Osteocyte (in vitro differentiated cells): ENCODE measurements at regions not wholly inside any gene's neighbourhood (a gene's known extent, or its start where the extent isn't known, plus 50 kb on each side); places are given as distances from the start of the nearest gene placed in this dataset.
"Not testable (repeated sequence)": the region's sequence is repeated elsewhere in the genome, so short reads cannot be mapped to it uniquely, and the experiment has no call there.

Source experiments
- DNase-seq: peaks from one replicate; pipeline ENCODE4 v3.0.0; 2021; ENCODE audit warnings: mixed read lengths; ENCODE audit not compliant: unreplicated experiment; ENCODE audit errors: extremely low spot score
- H3K27ac Mint-ChIP-seq: one replicate; pipeline ENCODE4 v1.8.0; 2021; ENCODE audit warnings: mild to moderate bottlenecking, mixed read lengths; ENCODE audit not compliant: unreplicated experiment
- H3K27me3 Mint-ChIP-seq: one replicate; pipeline ENCODE4 v1.8.0; 2021; ENCODE audit warnings: mixed read lengths; ENCODE audit not compliant: unreplicated experiment
- H3K36me3 Mint-ChIP-seq: one replicate; pipeline ENCODE4 v1.8.0; 2021; ENCODE audit warnings: mixed read lengths; ENCODE audit not compliant: unreplicated experiment
- H3K4me1 Mint-ChIP-seq: one replicate; pipeline ENCODE4 v1.8.0; 2021; ENCODE audit warnings: mixed read lengths; ENCODE audit not compliant: unreplicated experiment
- H3K4me3 Mint-ChIP-seq: one replicate; pipeline ENCODE4 v1.8.0; 2021; ENCODE audit warnings: mild to moderate bottlenecking, moderate library complexity, mixed read lengths; ENCODE audit not compliant: unreplicated experiment
- H3K9me3 Mint-ChIP-seq: one replicate; pipeline ENCODE4 v1.8.0; 2021; ENCODE audit warnings: mixed read lengths; ENCODE audit not compliant: unreplicated experiment
- CTCF ChIP-seq: fragments of 200-600 bp; sonication (generic); IDR thresholded peaks from 2 replicates; pipeline ENCODE4 v1.5.0; 2021; ENCODE audit warnings: antibody characterized with exemption, mild to moderate bottlenecking, moderate library complexity

- H3K4me1 Mint-ChIP-seq, result no peaks in the 10 kb centered on the region
- H3K36me3 Mint-ChIP-seq, result no peaks in the 10 kb centered on the region
- no peak for DNase-seq
- no peak overlapping the region for H3K27ac Mint-ChIP-seq
- H3K9me3 Mint-ChIP-seq, result no peaks in the 10 kb centered on the region
- no peaks in the 10 kb centered on the region for H3K27me3 Mint-ChIP-seq
- no peak for TF ChIP-seq CTCF
- no peak overlapping the region for H3K4me3 Mint-ChIP-seq
These were observed 1165.3 kb downstream of the TAF11L14 start for GRCh38 chr5:18799482-18800128.

- no peaks in the 10 kb centered on the region for H3K27me3 Mint-ChIP-seq
- H3K9me3 Mint-ChIP-seq, result no peaks in the 10 kb centered on the region
- no peaks in the 10 kb centered on the region for H3K4me1 Mint-ChIP-seq
- no peak overlapping the region for H3K27ac Mint-ChIP-seq
- H3K4me3 Mint-ChIP-seq, result no peak overlapping the region
- DNase-seq, result no peak
- no peak for TF ChIP-seq CTCF
- no peaks in the 10 kb centered on the region for H3K36me3 Mint-ChIP-seq
These were observed 1166.2 kb downstream of the TAF11L14 start for GRCh38 chr5:18800293-18801025.

- H3K27me3 Mint-ChIP-seq, H3K36me3 Mint-ChIP-seq, H3K9me3 Mint-ChIP-seq, H3K4me1 Mint-ChIP-seq, H3K4me3 Mint-ChIP-seq, H3K27ac Mint-ChIP-seq, DNase-seq: not testable (repeated sequence)
These were observed 1167.2 kb downstream of the TAF11L14 start for GRCh38 chr5:18801413-18801812.

- TF ChIP-seq CTCF, result no peak
- Mint-ChIP-seq H3K4me1 (no peaks in the 10 kb centered on the region), H3K36me3 (no peaks in the 10 kb centered on the region), H3K4me3 (no peak overlapping the region), H3K9me3 (no peaks in the 10 kb centered on the region), H3K27ac (no peak overlapping the region), H3K27me3 (no peaks in the 10 kb centered on the region)
- no peak for DNase-seq
These were observed 1168.1 kb downstream of the TAF11L14 start for GRCh38 chr5:18802336-18802735.

GRCh38 chr5:18805376-18805775, 1171.1 kb downstream of the TAF11L14 start:
- H3K36me3 Mint-ChIP-seq, result no peaks in the 10 kb centered on the region
- TF ChIP-seq CTCF, result no peak
- no peak overlapping the region for H3K27ac Mint-ChIP-seq
- no peak overlapping the region for H3K4me3 Mint-ChIP-seq
- DNase-seq, result no peak
- no peaks in the 10 kb centered on the region for H3K9me3 Mint-ChIP-seq
- no peaks in the 10 kb centered on the region for H3K27me3 Mint-ChIP-seq
- no peaks in the 10 kb centered on the region for H3K4me1 Mint-ChIP-seq
